HG03439 (cell line): ENCODE measurements at regions not wholly inside any gene's neighbourhood (a gene's known extent, or its start where the extent isn't known, plus 50 kb on each side); places are given as distances from the start of the nearest gene placed in this dataset.

Experiments used
- ATAC-seq: cut with Tn5 transposase; IDR thresholded peaks from one replicate; pipeline ENCODE4 v1.9.1; 2021; ENCODE audit warnings: mild to moderate bottlenecking, moderate library complexity; ENCODE audit not compliant: unreplicated experiment

- ATAC-seq, result no peak
Observed at GRCh38 chr14:65928995-65929394, 516.5 kb downstream of the FUT8 start.

DNA sequence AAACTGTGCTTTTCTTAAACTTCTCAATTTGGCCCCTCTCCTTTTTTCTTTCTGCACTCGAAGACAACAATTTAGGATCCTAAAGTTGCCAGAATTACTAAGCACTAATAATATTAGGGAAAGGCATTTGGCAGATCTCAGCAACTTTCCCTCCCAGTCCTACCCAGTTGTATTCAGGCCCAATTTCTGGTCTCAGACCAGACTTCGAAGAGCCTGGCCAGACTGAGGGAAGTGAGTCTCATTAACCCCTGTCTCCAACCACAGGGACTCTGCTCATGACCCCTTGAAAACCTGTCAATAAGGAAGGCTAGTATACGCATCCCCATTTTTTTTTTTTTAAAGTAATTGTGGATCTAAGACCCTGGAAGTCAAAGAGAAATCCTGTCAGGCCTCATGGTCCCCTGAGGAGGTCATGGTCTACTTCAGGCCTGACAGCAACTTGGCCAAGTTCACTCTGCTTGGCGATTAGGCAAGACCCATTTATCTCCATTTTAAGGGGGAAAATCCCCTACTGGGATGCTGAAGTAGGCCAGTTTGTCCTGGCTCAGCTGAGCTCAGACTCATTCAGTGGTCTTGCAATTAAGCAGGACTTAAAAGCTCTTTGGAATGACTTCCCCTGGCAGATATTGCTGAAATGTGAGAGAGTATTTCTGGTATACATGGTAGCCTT is 521.0 kb downstream of the FUT8 start:
- ATAC-seq, result no peak

- ATAC-seq, result no peak
Observed at GRCh38 chr14:65934070-65934435, 521.5 kb downstream of the FUT8 start.

GRCh38 chr14:65936342-65936975 is 523.9 kb downstream of the FUT8 start:
- no peak for ATAC-seq

- ATAC-seq, result no peak
Observed at GRCh38 chr14:65937079-65937959, 524.8 kb downstream of the FUT8 start.

DNA sequence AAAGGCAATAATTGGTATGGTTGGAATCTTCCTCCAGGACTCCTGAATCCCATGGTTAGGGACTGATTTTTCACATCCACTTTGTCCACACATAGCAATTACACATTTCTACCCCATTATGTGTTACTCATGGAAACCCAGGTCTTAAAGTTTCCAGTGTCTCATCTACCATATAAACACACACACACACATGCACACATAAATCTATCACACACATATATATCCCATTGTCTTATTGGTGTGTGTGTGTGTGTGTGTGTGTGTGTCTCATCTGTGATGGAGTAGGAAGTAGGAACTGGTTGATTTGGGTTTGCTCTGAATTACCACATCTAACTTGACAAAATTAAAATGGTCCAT is 525.4 kb downstream of the FUT8 start:
- no peak for ATAC-seq

DNA sequence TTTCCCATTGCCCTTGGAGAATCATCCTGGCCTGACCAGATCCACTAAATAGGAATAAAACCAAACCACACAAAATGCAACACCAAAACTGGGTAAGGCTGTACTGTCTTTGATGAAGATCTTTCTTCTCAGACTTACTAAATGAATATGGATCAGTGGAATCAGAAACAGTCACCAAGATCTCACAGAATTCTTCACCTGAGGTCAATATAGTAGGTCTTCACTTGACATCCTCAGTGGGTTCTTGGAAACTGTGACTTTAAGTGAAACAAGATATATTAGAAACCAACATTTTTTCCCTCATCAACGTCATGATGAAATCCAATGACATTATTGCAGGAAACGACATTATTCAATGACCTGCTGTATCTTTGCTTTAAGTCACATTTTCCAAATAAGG is 526.2 kb downstream of the FUT8 start:
- ATAC-seq, result no peak

GRCh38 chr14:65939184-65939583 is 526.7 kb downstream of the FUT8 start:
- no peak for ATAC-seq

GRCh38 chr14:65940056-65940735 is 527.7 kb downstream of the FUT8 start:
- ATAC-seq, result no peak

- ATAC-seq, result no peak
Observed at GRCh38 chr14:65941091-65941490, 528.6 kb downstream of the FUT8 start.

DNA sequence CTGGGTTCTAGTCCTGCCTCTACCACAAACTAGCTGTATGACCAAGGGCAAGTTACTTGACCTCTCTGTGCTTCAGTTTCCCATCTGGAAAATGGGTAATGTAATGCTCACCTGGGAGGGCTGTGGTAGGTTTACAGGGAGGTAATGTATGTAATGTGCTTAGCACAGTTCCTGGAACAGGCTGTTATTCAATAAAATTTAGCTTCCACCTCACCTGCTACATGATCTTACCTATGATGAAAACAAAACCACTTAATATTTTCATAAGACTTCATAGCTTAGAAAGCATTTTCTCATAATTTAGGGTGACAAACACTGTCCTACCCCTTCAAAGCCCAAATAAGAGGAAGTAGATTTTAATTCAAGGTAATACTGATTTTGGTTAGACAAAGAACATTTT is 530.6 kb downstream of the FUT8 start:
- no peak for ATAC-seq

DNA sequence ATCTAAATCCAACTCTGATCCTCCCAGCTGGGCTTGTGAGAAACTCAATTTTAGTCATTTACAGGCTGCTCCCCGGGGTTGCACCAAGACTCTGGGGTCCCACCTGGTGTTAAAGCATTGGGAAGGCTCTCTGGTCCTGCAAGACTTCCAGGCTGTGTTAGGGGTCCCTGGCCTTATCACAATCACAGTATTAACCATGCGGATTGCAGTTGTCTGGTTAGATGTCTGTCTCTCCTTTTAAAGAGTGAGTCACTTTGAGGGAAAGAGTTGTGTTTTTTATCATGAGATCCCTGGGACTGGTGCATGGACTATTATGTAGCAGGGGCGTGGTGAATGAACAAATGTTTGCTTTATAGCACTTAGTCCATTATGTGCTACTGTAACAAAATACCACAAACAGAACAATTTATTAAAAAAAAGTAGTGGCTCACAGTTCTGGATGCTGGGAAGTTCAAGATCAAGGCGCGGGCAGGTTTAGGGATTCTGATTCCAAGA is 531.4 kb downstream of the FUT8 start:
- ATAC-seq, result no peak

DNA sequence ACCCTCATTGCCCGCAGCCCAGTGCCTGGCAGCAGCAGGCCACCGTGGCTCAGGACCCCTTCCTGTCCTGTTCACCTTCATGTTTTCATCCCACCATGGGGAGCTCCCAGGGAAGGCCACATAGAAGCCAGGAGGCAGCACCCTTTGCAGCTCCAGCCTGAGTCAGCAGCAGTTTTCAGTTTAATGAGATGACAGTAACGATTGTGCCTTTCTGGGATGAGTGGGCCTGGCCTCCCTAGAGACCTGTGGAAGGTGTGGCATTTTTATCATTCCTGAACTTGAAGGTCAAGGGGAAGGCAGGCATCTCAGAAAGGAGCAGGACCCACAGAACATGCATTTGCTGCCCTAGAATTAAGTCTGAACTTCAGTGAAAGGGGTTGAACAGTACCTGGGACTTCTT is 532.8 kb downstream of the FUT8 start:
- ATAC-seq, result no peak

DNA sequence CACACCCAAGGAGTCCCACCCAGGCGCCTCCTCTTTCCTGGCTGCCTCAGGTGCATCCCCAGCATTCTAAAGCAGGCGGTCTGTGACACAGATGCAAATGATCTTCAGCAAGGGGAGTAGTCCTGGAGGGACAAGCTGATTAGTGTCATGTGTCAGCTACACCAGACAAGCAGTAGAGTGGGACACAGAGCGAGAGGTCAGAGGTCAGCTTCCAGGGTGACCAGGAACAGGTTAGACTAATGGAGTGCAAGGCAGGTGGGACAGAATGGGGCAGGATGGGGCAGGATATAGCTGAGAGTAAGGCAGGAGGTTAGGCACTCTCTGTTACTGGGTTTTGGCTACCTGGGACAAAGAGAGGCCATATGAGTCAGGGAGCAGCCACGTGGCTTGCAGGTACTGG is 534.0 kb downstream of the FUT8 start:
- ATAC-seq, result no peak

- ATAC-seq, result no peak
Observed at GRCh38 chr14:65948302-65948701, 535.8 kb downstream of the FUT8 start.

GRCh38 chr14:65949711-65950516 is 536.3 kb upstream of the CCDC196 start:
- peak; percentile 63 for ATAC-seq

GRCh38 chr14:65954942-65955341 is 531.2 kb upstream of the CCDC196 start:
- ATAC-seq, result no peak

- ATAC-seq, result no peak
Observed at GRCh38 chr14:65957631-65958205, 528.5 kb upstream of the CCDC196 start.

DNA sequence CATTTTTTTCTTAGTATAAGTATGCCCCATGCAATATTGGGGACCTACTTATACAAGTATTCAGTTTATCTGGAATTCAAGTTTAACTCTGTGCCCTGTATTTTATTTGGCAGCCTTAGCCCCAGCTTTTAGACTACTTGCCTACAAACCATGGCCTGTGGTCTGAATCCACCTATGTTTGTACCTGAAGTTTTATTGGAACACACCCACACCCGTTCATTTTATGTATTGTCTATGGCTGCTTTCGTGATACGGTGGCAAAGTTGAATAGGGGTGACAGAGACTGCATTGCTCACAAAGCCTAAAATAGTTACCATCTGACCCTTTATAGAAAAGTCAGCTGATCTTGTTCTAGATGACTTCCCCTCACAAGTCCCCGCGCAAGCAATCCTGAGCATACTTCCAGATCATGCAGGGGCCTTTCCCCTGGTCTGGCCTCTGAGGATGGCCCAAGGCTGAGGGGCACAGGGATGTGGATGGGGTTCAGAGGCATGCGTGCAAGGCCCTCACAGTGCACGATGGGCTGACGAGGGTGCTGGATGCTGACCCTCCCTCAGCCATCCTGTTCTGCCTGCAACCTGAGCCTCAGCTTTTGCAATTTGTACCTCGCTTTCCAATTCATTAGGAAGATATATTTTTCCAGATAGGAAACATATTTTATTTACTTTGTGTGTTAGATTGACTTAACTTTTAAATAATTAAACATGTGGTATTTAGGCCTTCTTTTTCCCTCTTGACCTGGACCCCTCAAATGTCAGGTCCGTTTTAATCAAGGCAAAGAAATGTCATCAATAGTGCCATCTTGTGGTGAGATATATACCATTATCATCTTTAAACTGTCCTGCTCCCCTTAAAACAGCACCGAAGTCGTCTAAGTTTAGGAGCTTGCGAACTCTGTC is 527.3 kb upstream of the CCDC196 start:
- peak; percentile 50 for ATAC-seq
